SJCRH30 (cell line): ENCODE measurements at regions not wholly inside any gene's neighbourhood (a gene's known extent, or its start where the extent isn't known, plus 50 kb on each side); places are given as distances from the start of the nearest gene placed in this dataset.
"Not testable (repeated sequence)": the region's sequence is repeated elsewhere in the genome, so short reads cannot be mapped to it uniquely, and the experiment has no call there.

Experiments used
- DNase-seq, 2 experiments: peaks; one replicate each; pipeline ENCODE4 v3.0.0-alpha.2; 2015 to 2020
- H3K27ac ChIP-seq: fragments of 250-450 bp; sonication (Bioruptor Pico); 2 replicates; pipeline ENCODE4 v1.5.1; 2020; ENCODE audit warnings: mild to moderate bottlenecking, moderate library complexity
- H3K27me3 ChIP-seq: fragments of 250-450 bp; sonication (Bioruptor Pico); 2 replicates; pipeline ENCODE4 v1.5.1; 2020; ENCODE audit warnings: mild to moderate bottlenecking, moderate library complexity
- H3K36me3 ChIP-seq: fragments of 250-450 bp; sonication (Bioruptor Pico); 2 replicates; pipeline ENCODE4 v1.5.1; 2020; ENCODE audit warnings: mild to moderate bottlenecking, moderate library complexity
- H3K4me1 ChIP-seq: fragments of 250-450 bp; sonication (Bioruptor Pico); 2 replicates; pipeline ENCODE4 v1.5.1; 2020; ENCODE audit warnings: mild to moderate bottlenecking, moderate library complexity
- H3K4me3 ChIP-seq: fragments of 250-450 bp; sonication (Bioruptor Pico); 2 replicates; pipeline ENCODE4 v1.5.1; 2020; ENCODE audit warnings: mild to moderate bottlenecking, moderate library complexity
- H3K9me3 ChIP-seq: fragments of 250-450 bp; sonication (Bioruptor Pico); replicated peaks from 2 replicates; pipeline ENCODE4 v1.5.1; 2020; ENCODE audit warnings: mild to moderate bottlenecking, moderate library complexity

GRCh38 chr5:30239331-30240022, 954.0 kb upstream of the CDH6 start:
- Histone ChIP-seq H3K4me3 (no peak overlapping the region), H3K4me1 (no peaks in the 10 kb centered on the region), H3K27ac (no peak overlapping the region), H3K36me3 (no peaks in the 10 kb centered on the region), H3K9me3 (no peaks in the 10 kb centered on the region), H3K27me3 (no peaks in the 10 kb centered on the region)
- no peak for DNase-seq

GRCh38 chr5:30237189-30237588, 956.3 kb upstream of the CDH6 start:
- H3K27ac ChIP-seq = no peak overlapping the region
- H3K4me1 ChIP-seq = no peaks in the 10 kb centered on the region
- no peaks in the 10 kb centered on the region for H3K9me3 ChIP-seq
- no peak overlapping the region for H3K4me3 ChIP-seq
- no peaks in the 10 kb centered on the region for H3K36me3 ChIP-seq
- DNase-seq = no peak
- H3K27me3 ChIP-seq = no peaks in the 10 kb centered on the region

- Histone ChIP-seq H3K27me3 (no peaks in the 10 kb centered on the region), H3K36me3 (no peaks in the 10 kb centered on the region), H3K9me3 (no peaks in the 10 kb centered on the region), H3K4me3 (no peak overlapping the region), H3K27ac (no peak overlapping the region), H3K4me1 (no peaks in the 10 kb centered on the region)
- no peak for DNase-seq
These were observed 983.7 kb upstream of the CDH6 start for GRCh38 chr5:30209755-30210154.

- Histone ChIP-seq H3K4me3 (no peak overlapping the region), H3K27ac (no peak overlapping the region), H3K9me3 (no peaks in the 10 kb centered on the region), H3K4me1 (no peaks in the 10 kb centered on the region), H3K27me3 (0 out of 2 replicates have a peak, but pooled peaks cover 3% of the 10 kb centered on the region), H3K36me3 (no peaks in the 10 kb centered on the region)
- DNase-seq = no peak
These were observed 995.8 kb upstream of the CDH6 start for GRCh38 chr5:30197662-30198061.

- Histone ChIP-seq H3K27ac (no peak overlapping the region), H3K4me1 (no peaks in the 10 kb centered on the region), H3K9me3 (no peaks in the 10 kb centered on the region), H3K27me3 (0 out of 2 replicates have a peak, but pooled peaks cover 3% of the 10 kb centered on the region), H3K4me3 (no peak overlapping the region), H3K36me3 (no peaks in the 10 kb centered on the region)
- no peak for DNase-seq
These were observed 998.5 kb upstream of the CDH6 start for GRCh38 chr5:30195036-30195435.

- Histone ChIP-seq H3K27ac (no peak overlapping the region), H3K4me1 (no peaks in the 10 kb centered on the region), H3K9me3 (no peaks in the 10 kb centered on the region), H3K4me3 (no peak overlapping the region), H3K36me3 (no peaks in the 10 kb centered on the region), H3K27me3 (0 out of 2 replicates have a peak, but pooled peaks cover 3% of the 10 kb centered on the region)
- DNase-seq = no peak
These were observed 998.9 kb upstream of the CDH6 start for GRCh38 chr5:30194595-30194994.

- no peaks in the 10 kb centered on the region for H3K9me3 ChIP-seq
- H3K27me3 ChIP-seq = no peaks in the 10 kb centered on the region
- no peak overlapping the region for H3K4me3 ChIP-seq
- DNase-seq = no peak
- no peak overlapping the region for H3K27ac ChIP-seq
- H3K4me1 ChIP-seq = no peaks in the 10 kb centered on the region
- H3K36me3 ChIP-seq = peaks cover 3% of the 10 kb centered on the region; the same call in 1 of the 2 replicates
These were observed 1009.7 kb upstream of the CDH6 start for GRCh38 chr5:30183795-30184194.

GRCh38 chr5:30156156-30156555, 1037.3 kb upstream of the CDH6 start:
- H3K27ac ChIP-seq = no peak overlapping the region
- DNase-seq = no peak
- peaks cover 2% of the 10 kb centered on the region; the same call in 1 of the 2 replicates for H3K27me3 ChIP-seq
- no peaks in the 10 kb centered on the region for H3K36me3 ChIP-seq
- no peak overlapping the region for H3K4me3 ChIP-seq
- no peaks in the 10 kb centered on the region for H3K4me1 ChIP-seq
- H3K9me3 ChIP-seq = no peaks in the 10 kb centered on the region

- Histone ChIP-seq H3K27ac (no peak overlapping the region), H3K4me1 (no peaks in the 10 kb centered on the region), H3K27me3 (no peaks in the 10 kb centered on the region), H3K4me3 (no peak overlapping the region), H3K36me3 (no peaks in the 10 kb centered on the region), H3K9me3 (no peaks in the 10 kb centered on the region)
- no peak for DNase-seq
These were observed 1041.1 kb upstream of the CDH6 start for GRCh38 chr5:30152431-30152830.

- H3K9me3 ChIP-seq = no peaks in the 10 kb centered on the region
- no peaks in the 10 kb centered on the region for H3K27me3 ChIP-seq
- H3K27ac ChIP-seq = no peak overlapping the region
- no peaks in the 10 kb centered on the region for H3K4me1 ChIP-seq
- DNase-seq = no peak
- H3K36me3 ChIP-seq = no peaks in the 10 kb centered on the region
- no peak overlapping the region for H3K4me3 ChIP-seq
These were observed 1043.3 kb upstream of the CDH6 start for GRCh38 chr5:30150231-30150630.

GRCh38 chr5:30149526-30149925, 1044.0 kb upstream of the CDH6 start:
- no peak overlapping the region for H3K27ac ChIP-seq
- no peaks in the 10 kb centered on the region for H3K4me1 ChIP-seq
- no peak overlapping the region for H3K4me3 ChIP-seq
- no peak for DNase-seq
- H3K36me3 ChIP-seq = no peaks in the 10 kb centered on the region
- H3K27me3 ChIP-seq = no peaks in the 10 kb centered on the region
- no peaks in the 10 kb centered on the region for H3K9me3 ChIP-seq

- Histone ChIP-seq H3K4me1 (no peaks in the 10 kb centered on the region), H3K27ac (no peak overlapping the region), H3K9me3 (no peaks in the 10 kb centered on the region), H3K27me3 (no peaks in the 10 kb centered on the region), H3K36me3 (no peaks in the 10 kb centered on the region), H3K4me3 (no peak overlapping the region)
- no peak for DNase-seq
These were observed 1045.5 kb upstream of the CDH6 start for GRCh38 chr5:30147976-30148375.

GRCh38 chr5:30144059-30144458, 1049.4 kb upstream of the CDH6 start:
- H3K4me1 ChIP-seq, H3K9me3 ChIP-seq, H3K27ac ChIP-seq, H3K27me3 ChIP-seq, H3K4me3 ChIP-seq, DNase-seq, H3K36me3 ChIP-seq: not testable (repeated sequence)

GRCh38 chr5:30142432-30142831, 1051.1 kb upstream of the CDH6 start:
- H3K4me1 ChIP-seq = no peaks in the 10 kb centered on the region
- no peak overlapping the region for H3K27ac ChIP-seq
- no peaks in the 10 kb centered on the region for H3K36me3 ChIP-seq
- no peaks in the 10 kb centered on the region for H3K9me3 ChIP-seq
- H3K4me3 ChIP-seq = no peak overlapping the region
- no peaks in the 10 kb centered on the region for H3K27me3 ChIP-seq
- DNase-seq = no peak

GRCh38 chr5:30121043-30121442, 1072.4 kb upstream of the CDH6 start:
- no peak overlapping the region for H3K27ac ChIP-seq

GRCh38 chr5:30117135-30117534, 1076.4 kb upstream of the CDH6 start:
- no peaks in the 10 kb centered on the region for H3K36me3 ChIP-seq
- H3K27ac ChIP-seq = no peak overlapping the region
- H3K4me1 ChIP-seq = no peaks in the 10 kb centered on the region

More at GRCh38 chr5:30121043-30121442, 1072.4 kb upstream of the CDH6 start:
- Histone ChIP-seq H3K27me3 (no peaks in the 10 kb centered on the region), H3K4me1 (no peaks in the 10 kb centered on the region), H3K4me3 (no peak overlapping the region), H3K36me3 (no peaks in the 10 kb centered on the region), H3K9me3 (no peaks in the 10 kb centered on the region)
- DNase-seq = no peak

More at GRCh38 chr5:30117135-30117534, 1076.4 kb upstream of the CDH6 start:
- no peak for DNase-seq
- Histone ChIP-seq H3K27me3 (no peaks in the 10 kb centered on the region), H3K4me3 (no peak overlapping the region), H3K9me3 (no peaks in the 10 kb centered on the region)
